ENCODE measurements at regions not wholly inside any gene's neighbourhood (a gene's known extent, or its start where the extent isn't known, plus 50 kb on each side); places are given as distances from the start of the nearest gene placed in this dataset.
"Not testable (repeated sequence)": the region's sequence is repeated elsewhere in the genome, so short reads cannot be mapped to it uniquely, and the experiment has no call there.

GRCh38 chr13:56515441-56515840 lies 625.3 kb upstream of the PRR20A start:
- DNase-seq (ENCODE audit: insufficient read length, low spot score) (no peak), FAIRE-seq (no peak)
- TF ChIP-seq PAX5 (IDR thresholded peaks at IDR 0.05; ENCODE audit: insufficient read depth, low read length, severe bottlenecking) (no peak), TAF1 (IDR thresholded peaks at IDR 0.05; ENCODE audit: low read depth, low read length) (no peak), SPI1 (IDR thresholded peaks at IDR 0.05; ENCODE audit: low read depth, low read length) (no peak), POLR2A (IDR thresholded peaks at IDR 0.05; ENCODE audit: low read depth, low read length) (no peak), POLR2AphosphoS5 (IDR thresholded peaks at IDR 0.05; ENCODE audit: low read depth, low read length) (no peak), POU2F2 (IDR thresholded peaks at IDR 0.05; ENCODE audit: low read depth, low read length) (no peak)

- no peak for DNase-seq (ENCODE audit: insufficient read length, low spot score)
- no peak for FAIRE-seq
- TF ChIP-seq PAX5 (IDR thresholded peaks at IDR 0.05; ENCODE audit: insufficient read depth, low read length, severe bottlenecking) (no peak), SPI1 (IDR thresholded peaks at IDR 0.05; ENCODE audit: low read depth, low read length) (no peak), POU2F2 (IDR thresholded peaks at IDR 0.05; ENCODE audit: low read depth, low read length) (no peak), POLR2A (IDR thresholded peaks at IDR 0.05; ENCODE audit: low read depth, low read length) (no peak), TAF1 (IDR thresholded peaks at IDR 0.05; ENCODE audit: low read depth, low read length) (no peak), POLR2AphosphoS5 (IDR thresholded peaks at IDR 0.05; ENCODE audit: low read depth, low read length) (no peak)
These were observed 612.5 kb upstream of the PRR20A start for GRCh38 chr13:56528040-56528790.

GRCh38 chr13:56530096-56530495 lies 610.6 kb upstream of the PRR20A start:
- TF ChIP-seq POLR2A (IDR thresholded peaks at IDR 0.05; ENCODE audit: low read depth, low read length) (no peak), PAX5 (IDR thresholded peaks at IDR 0.05; ENCODE audit: insufficient read depth, low read length, severe bottlenecking) (no peak), POLR2AphosphoS5 (IDR thresholded peaks at IDR 0.05; ENCODE audit: low read depth, low read length) (no peak), POU2F2 (IDR thresholded peaks at IDR 0.05; ENCODE audit: low read depth, low read length) (no peak)
- DNase-seq (ENCODE audit: insufficient read length, low spot score) (no peak), FAIRE-seq (no peak)

GRCh38 chr13:56547921-56548320 lies 592.8 kb upstream of the PRR20A start:
- not testable (repeated sequence) for FAIRE-seq; DNase-seq (ENCODE audit: insufficient read length, low spot score)

- DNase-seq (ENCODE audit: insufficient read length, low spot score): no peak
- FAIRE-seq: no peak
- TF ChIP-seq POU2F2 (IDR thresholded peaks at IDR 0.05; ENCODE audit: low read depth, low read length) (no peak), PAX5 (IDR thresholded peaks at IDR 0.05; ENCODE audit: insufficient read depth, low read length, severe bottlenecking) (no peak), POLR2AphosphoS5 (IDR thresholded peaks at IDR 0.05; ENCODE audit: low read depth, low read length) (no peak)
These were observed 581.9 kb upstream of the PRR20A start for GRCh38 chr13:56558698-56559320.

- no peak for TF ChIP-seq POLR2AphosphoS5 (IDR thresholded peaks at IDR 0.05; ENCODE audit: low read depth, low read length)
- no peak for TF ChIP-seq PAX5 (IDR thresholded peaks at IDR 0.05; ENCODE audit: insufficient read depth, low read length, severe bottlenecking)
- TF ChIP-seq TAF1 (IDR thresholded peaks at IDR 0.05; ENCODE audit: low read depth, low read length): no peak
- no peak for DNase-seq (ENCODE audit: insufficient read length, low spot score)
- no peak for FAIRE-seq
These were observed 579.4 kb upstream of the PRR20A start for GRCh38 chr13:56561327-56561726.

GRCh38 chr13:56563663-56564062 lies 577.1 kb upstream of the PRR20A start:
- no peak for FAIRE-seq
- no peak for DNase-seq (ENCODE audit: insufficient read length, low spot score)
- TF ChIP-seq SPI1 (IDR thresholded peaks at IDR 0.05; ENCODE audit: low read depth, low read length) (no peak), POLR2A (IDR thresholded peaks at IDR 0.05; ENCODE audit: low read depth, low read length) (no peak), TAF1 (IDR thresholded peaks at IDR 0.05; ENCODE audit: low read depth, low read length) (no peak), PAX5 (IDR thresholded peaks at IDR 0.05; ENCODE audit: insufficient read depth, low read length, severe bottlenecking) (no peak), POLR2AphosphoS5 (IDR thresholded peaks at IDR 0.05; ENCODE audit: low read depth, low read length) (no peak), POU2F2 (IDR thresholded peaks at IDR 0.05; ENCODE audit: low read depth, low read length) (no peak)

GRCh38 chr13:56586976-56587375 lies 553.7 kb upstream of the PRR20A start:
- FAIRE-seq (no peak), DNase-seq (ENCODE audit: insufficient read length, low spot score) (no peak)
- no peak for TF ChIP-seq PAX5 (IDR thresholded peaks at IDR 0.05; ENCODE audit: insufficient read depth, low read length, severe bottlenecking)
- TF ChIP-seq POLR2AphosphoS5 (IDR thresholded peaks at IDR 0.05; ENCODE audit: low read depth, low read length): no peak
- no peak for TF ChIP-seq TAF1 (IDR thresholded peaks at IDR 0.05; ENCODE audit: low read depth, low read length)
- TF ChIP-seq POU2F2 (IDR thresholded peaks at IDR 0.05; ENCODE audit: low read depth, low read length): no peak
- no peak for TF ChIP-seq POLR2A (IDR thresholded peaks at IDR 0.05; ENCODE audit: low read depth, low read length)

- no peak for TF ChIP-seq POLR2A (IDR thresholded peaks at IDR 0.05; ENCODE audit: low read depth, low read length)
- TF ChIP-seq POU2F2 (IDR thresholded peaks at IDR 0.05; ENCODE audit: low read depth, low read length): no peak
- TF ChIP-seq TAF1 (IDR thresholded peaks at IDR 0.05; ENCODE audit: low read depth, low read length): no peak
- no peak for TF ChIP-seq POLR2AphosphoS5 (IDR thresholded peaks at IDR 0.05; ENCODE audit: low read depth, low read length)
- TF ChIP-seq SPI1 (IDR thresholded peaks at IDR 0.05; ENCODE audit: low read depth, low read length): no peak
- TF ChIP-seq PAX5 (IDR thresholded peaks at IDR 0.05; ENCODE audit: insufficient read depth, low read length, severe bottlenecking): no peak
- DNase-seq (ENCODE audit: insufficient read length, low spot score): no peak
- FAIRE-seq: no peak
These were observed 525.1 kb upstream of the PRR20A start for GRCh38 chr13:56615572-56615971.

- no peak for FAIRE-seq
- TF ChIP-seq POLR2A (IDR thresholded peaks at IDR 0.05; ENCODE audit: low read depth, low read length): no peak
- no peak for TF ChIP-seq POU2F2 (IDR thresholded peaks at IDR 0.05; ENCODE audit: low read depth, low read length)
- TF ChIP-seq POLR2AphosphoS5 (IDR thresholded peaks at IDR 0.05; ENCODE audit: low read depth, low read length): no peak
- no peak for TF ChIP-seq SPI1 (IDR thresholded peaks at IDR 0.05; ENCODE audit: low read depth, low read length)
- no peak for TF ChIP-seq TAF1 (IDR thresholded peaks at IDR 0.05; ENCODE audit: low read depth, low read length)
- TF ChIP-seq PAX5 (IDR thresholded peaks at IDR 0.05; ENCODE audit: insufficient read depth, low read length, severe bottlenecking): no peak
- no peak for DNase-seq (ENCODE audit: insufficient read length, low spot score)
These were observed 517.9 kb upstream of the PRR20A start for GRCh38 chr13:56622840-56623239.

GRCh38 chr13:56628886-56629285 lies 511.8 kb upstream of the PRR20A start:
- not testable (repeated sequence) for FAIRE-seq; DNase-seq (ENCODE audit: insufficient read length, low spot score)

- FAIRE-seq; DNase-seq (ENCODE audit: insufficient read length, low spot score): not testable (repeated sequence)
These were observed 509.7 kb upstream of the PRR20A start for GRCh38 chr13:56631060-56631459.
